ENCODE measurements at regions not wholly inside any gene's neighbourhood (a gene's known extent, or its start where the extent isn't known, plus 50 kb on each side); places are given as distances from the start of the nearest gene placed in this dataset.

- H3K4me3 ChIP-seq (ENCODE audit: low read length), result no peak overlapping the region
- no peak for TF ChIP-seq CTCF (IDR thresholded peaks at IDR 0.05; ENCODE audit: insufficient read depth, low read depth, low read length, missing control alignments)
- DNase-seq (ENCODE audit: low read depth), result no peak
Measured at GRCh38 chr1:220992705-220993052, 113.4 kb downstream of the HLX start.

DNA sequence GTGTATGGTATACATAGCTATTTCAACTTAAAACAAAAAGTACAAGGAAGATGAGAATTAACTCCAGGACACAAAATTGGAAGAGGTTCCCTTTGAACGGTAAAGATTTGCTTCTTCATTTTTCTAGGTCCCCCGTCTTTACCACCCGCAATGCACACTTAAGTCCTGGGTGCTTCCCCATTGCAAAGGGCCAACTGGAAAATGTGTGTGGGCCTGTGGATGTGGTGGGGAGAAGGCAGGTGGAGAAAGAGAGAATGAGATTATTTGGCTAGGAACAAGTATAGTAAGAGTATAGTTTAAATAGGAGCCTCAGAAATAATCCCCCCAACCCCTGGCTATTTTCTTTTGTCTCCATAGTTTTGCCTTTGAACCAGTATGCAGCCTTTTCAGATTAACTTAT is 115.4 kb downstream of the HLX start:
- no peak overlapping the region for H3K4me3 ChIP-seq (ENCODE audit: low read length)
- DNase-seq (ENCODE audit: low read depth), result no peak
- TF ChIP-seq CTCF (IDR thresholded peaks at IDR 0.05; ENCODE audit: insufficient read depth, low read depth, low read length, missing control alignments), result no peak

DNA sequence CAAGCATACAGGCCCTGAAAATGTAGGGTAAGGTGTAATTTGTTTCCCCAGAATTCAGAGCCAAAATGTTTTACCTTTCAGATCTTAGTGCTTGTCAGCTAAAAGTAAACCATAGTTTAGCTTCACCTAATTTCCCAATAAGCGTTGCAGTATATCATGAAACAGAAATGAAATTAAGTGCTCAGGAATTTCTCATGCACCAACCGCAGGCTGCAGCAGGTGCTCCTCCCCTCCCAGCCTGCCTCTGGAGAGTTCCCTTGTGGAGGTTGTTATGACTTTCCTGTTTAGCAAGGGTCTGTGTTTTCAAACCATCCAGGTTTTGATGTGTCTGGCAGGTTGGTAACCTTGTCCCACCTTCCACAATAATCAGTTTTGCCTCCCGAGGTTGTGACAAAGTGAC is 118.5 kb downstream of the HLX start:
- DNase-seq (ENCODE audit: low read depth), result no peak
- no peak for TF ChIP-seq CTCF (IDR thresholded peaks at IDR 0.05; ENCODE audit: insufficient read depth, low read depth, low read length, missing control alignments)
- no peak overlapping the region for H3K4me3 ChIP-seq (ENCODE audit: low read length)

GRCh38 chr1:220999872-221000863 is 120.9 kb downstream of the HLX start:
- no peak overlapping the region for H3K4me3 ChIP-seq (ENCODE audit: low read length)
- DNase-seq (ENCODE audit: low read depth), result peak; percentile 4
- no peak for TF ChIP-seq CTCF (IDR thresholded peaks at IDR 0.05; ENCODE audit: insufficient read depth, low read depth, low read length, missing control alignments)

GRCh38 chr1:221001167-221001566 is 121.9 kb downstream of the HLX start:
- H3K4me3 ChIP-seq (ENCODE audit: low read length), result no peak overlapping the region
- TF ChIP-seq CTCF (IDR thresholded peaks at IDR 0.05; ENCODE audit: insufficient read depth, low read depth, low read length, missing control alignments), result no peak
- no peak for DNase-seq (ENCODE audit: low read depth)

GRCh38 chr1:221002601-221003000 is 123.4 kb downstream of the HLX start:
- H3K4me3 ChIP-seq (ENCODE audit: low read length), result no peak overlapping the region
- DNase-seq (ENCODE audit: low read depth), result no peak
- no peak for TF ChIP-seq CTCF (IDR thresholded peaks at IDR 0.05; ENCODE audit: insufficient read depth, low read depth, low read length, missing control alignments)

GRCh38 chr1:221011145-221011544 is 131.9 kb downstream of the HLX start:
- DNase-seq (ENCODE audit: low read depth), result no peak
- no peak overlapping the region for H3K4me3 ChIP-seq (ENCODE audit: low read length)
- no peak for TF ChIP-seq CTCF (IDR thresholded peaks at IDR 0.05; ENCODE audit: insufficient read depth, low read depth, low read length, missing control alignments)
